ENCODE measurements at regions not wholly inside any gene's neighbourhood (a gene's known extent, or its start where the extent isn't known, plus 50 kb on each side); places are given as distances from the start of the nearest gene placed in this dataset.

DNA sequence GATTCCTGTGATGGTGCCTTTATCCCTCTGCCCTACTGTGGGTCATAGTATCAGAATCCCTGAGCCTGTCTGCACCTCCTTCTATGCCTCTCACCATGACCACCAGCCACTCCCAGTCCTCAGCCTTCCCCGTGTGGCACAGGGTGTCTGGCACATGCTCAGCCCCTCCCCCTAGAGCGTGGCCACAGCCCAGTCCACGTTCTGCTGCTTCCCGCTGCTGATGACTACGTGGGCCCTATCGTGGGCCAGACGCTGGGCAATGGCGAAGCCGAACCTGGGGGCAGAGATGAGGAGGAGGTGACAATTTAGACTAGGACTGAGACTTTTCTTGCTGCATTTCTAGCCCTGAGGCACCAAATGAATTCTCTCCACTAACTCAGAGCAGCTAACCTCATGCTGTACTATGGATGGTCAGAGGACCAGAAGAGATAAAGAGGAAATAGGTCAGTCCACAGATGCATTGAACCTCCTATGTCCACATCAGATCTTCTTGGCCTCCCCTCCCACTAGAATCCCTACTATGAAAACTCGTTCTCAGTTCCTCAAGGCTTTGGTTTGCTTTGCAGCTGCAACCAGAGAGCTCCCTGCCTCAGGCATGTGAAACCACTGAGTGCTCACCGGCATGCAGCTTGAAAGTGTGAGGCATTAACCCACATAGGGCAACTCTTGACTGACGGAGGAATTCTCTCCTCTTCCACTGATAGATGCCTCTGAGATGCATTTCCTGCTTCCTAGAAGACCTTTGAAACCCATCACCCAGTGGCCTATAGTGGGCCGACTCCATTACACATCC is 126.3 kb upstream of the DHRS4 start:
- in situ Hi-C loops (cut with HindIII; ENCODE audit: low sequenced_read_pairs), result no loop called here
- DNase-seq (ENCODE audit: low spot score), result no peak

DNA sequence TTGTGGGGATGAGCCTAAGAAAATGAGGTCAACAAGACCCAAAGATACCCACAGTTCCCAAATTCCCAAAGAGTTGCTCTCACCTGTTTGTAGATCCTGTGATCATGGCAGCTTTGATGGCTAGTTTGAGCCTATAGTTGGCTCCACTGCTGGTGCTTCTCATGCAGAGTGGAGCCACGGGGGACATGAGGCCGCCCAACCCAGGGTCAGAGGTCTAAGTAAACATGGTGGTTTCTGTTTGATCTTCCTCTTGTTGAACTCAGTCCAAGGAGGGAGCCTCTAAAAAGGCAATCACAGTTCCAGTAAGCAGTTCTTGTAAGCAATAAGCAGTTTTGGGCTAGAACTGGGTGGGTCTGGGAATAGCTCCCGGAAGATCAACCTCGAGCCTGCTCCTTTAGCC is 125.6 kb upstream of the DHRS4 start:
- no peak for DNase-seq (ENCODE audit: low spot score)
- in situ Hi-C loops (cut with HindIII; ENCODE audit: low sequenced_read_pairs), result no loop called here

DNA sequence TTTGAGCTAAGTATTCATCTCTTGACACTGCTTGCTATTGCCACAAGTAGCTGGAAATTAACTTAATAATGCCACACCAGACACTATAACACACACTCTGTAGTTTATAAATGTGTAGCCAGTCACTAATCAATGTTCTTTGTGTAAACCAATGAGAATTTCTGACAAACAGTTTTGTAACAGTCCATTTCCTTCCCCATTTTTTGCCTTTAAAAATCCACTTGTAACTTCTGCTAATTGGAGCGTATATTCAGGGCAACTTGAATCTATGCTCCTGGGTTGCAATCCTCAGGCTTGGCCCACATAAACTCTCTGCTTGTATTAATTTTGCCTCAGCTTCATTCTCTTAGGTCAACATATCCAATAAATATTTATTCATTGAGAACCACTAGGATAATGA is 125.0 kb upstream of the DHRS4 start:
- in situ Hi-C loops (cut with HindIII; ENCODE audit: low sequenced_read_pairs), result no loop called here
- DNase-seq (ENCODE audit: low spot score), result no peak

DNA sequence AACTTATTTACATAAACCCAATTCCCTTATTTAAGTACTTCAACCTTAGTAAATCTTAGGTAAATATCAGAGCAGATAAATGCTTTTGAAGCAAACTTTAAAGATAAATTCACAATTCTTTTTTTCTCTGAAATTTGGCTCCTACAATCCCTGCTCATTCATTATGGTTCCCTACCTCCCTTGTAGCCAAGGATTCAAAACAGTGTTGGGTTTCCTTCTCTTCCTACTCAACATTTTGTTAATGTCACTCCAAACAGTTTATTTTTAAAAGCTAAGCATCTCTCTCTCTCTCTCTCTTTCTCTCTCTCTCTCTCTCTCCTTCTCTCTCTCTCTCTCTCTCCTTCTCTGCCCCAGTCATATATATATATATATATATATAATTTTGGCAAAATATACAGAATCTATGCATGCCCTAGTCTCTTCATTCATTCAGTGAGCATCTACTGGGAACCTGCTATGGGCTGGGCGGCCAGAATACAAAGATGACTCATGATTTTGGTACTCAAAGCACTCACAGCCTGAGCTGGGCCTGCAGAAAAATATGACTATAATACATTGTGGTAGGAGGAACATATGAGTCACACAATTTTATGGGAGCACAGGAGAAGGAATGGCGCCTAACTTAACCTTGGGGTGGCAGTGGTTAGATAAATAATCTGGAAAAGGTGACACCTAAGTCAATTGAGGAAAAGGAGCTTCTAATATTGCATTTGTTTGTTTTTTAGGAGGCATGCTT is 123.7 kb upstream of the DHRS4 start:
- no peak for DNase-seq (ENCODE audit: low spot score)

DNA sequence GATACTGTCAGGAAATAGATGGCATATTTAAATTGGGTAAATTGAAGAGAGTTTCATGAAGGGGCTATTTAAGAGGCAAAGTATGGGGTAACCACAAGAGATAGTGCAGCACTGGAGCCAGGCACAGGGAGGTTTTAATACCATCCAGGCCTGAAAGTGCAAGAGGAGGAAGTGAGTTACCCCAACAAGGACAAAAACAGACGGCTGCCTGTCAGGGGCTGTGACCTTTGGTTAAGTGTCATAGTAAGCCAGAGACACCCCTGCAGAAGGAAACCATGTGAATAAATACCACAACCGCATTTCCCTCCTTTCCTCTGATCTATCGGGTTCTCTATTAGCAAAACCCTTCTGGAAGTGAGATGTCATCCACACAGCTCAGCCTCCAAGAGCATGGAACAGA is 122.0 kb upstream of the DHRS4 start:
- no peak for DNase-seq (ENCODE audit: low spot score)
- in situ Hi-C loops (cut with HindIII; ENCODE audit: low sequenced_read_pairs), result no loop called here

More for the DNA sequence above, 123.7 kb upstream of the DHRS4 start:
- in situ Hi-C loops (cut with HindIII; ENCODE audit: low sequenced_read_pairs), result no loop called here

DNA sequence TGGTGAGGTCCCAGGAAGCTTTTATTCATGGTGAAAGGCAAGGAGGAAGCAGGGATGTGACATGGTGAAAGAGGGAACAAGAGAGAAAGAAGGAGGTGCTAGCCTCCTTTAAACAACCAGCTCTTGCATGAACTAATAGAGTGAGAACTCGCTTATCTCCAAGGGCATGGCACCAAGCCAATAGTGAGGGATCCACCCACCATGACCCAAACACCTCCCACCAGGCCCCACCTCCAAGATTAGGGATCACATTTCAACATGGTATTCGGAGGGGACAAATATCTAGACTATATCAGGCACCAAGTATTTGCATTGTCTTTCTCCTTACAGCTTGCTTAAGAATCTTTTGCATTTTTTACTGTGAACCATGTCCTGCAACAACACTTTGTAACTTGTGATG is 91.9 kb upstream of the DHRS4 start:
- no peak for DNase-seq (ENCODE audit: low spot score)
- in situ Hi-C loops (cut with HindIII; ENCODE audit: low sequenced_read_pairs), result no loop called here

DNA sequence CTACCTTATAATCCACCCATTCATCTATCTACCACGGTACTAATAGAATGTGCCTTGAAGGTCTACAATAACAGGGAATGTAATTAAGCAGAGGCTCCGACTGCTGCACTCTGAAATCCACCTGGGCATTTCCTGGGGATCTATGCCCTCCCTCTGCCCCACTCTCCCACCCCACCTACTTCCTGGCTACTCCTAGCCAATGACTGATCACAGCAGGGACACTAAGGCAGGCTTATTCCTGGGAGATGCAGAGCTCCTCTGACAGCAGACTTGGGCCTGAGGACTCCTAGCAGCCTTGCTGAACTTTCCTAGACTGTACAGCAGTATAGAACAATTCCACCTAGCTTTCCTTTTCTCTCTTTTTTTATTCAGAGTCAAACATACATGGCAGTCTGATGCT is 91.1 kb upstream of the DHRS4 start:
- in situ Hi-C loops (cut with HindIII; ENCODE audit: low sequenced_read_pairs), result no loop called here
- no peak for DNase-seq (ENCODE audit: low spot score)

DNA sequence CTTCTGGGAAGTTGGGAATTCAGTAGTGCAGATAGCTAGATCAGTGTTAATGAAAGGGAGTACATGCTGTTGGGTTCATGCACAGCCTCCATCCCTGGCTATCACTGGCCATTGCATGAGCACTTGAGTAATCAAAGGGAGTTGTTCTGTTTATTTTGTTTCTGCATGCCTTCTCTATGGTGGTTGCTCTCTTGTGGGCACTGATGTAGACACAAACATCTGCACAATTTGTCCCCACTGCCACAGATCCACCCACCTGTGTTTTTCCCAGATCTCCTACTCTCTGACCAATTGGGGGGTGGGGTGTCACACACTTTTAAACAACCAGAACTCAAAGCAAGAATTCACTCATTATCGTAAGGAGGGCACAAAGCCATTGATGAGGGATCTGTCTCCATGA is 89.7 kb upstream of the DHRS4 start:
- in situ Hi-C loops (cut with HindIII; ENCODE audit: low sequenced_read_pairs), result no loop called here
- DNase-seq (ENCODE audit: low spot score), result no peak

DNA sequence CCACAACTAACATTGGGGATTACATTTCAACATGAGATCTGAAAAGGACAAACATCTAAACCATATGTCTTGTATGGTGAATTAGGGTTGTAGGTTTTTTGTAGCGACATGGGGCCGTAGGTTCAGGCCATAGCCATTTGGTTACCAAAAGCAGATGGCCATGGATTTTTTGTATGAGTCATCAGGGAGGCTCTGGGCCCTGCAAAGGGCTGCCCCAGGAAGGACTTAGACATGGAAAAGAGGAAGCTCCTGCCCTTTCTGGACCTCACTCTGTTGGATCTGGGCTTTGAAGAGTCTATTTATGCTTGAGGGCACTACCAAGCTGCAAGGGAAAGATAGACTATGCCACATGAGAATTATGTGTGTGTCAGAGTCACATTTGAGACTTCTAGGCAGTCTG is 89.3 kb upstream of the DHRS4 start:
- in situ Hi-C loops (cut with HindIII; ENCODE audit: low sequenced_read_pairs), result no loop called here
- DNase-seq (ENCODE audit: low spot score), result no peak

DNA sequence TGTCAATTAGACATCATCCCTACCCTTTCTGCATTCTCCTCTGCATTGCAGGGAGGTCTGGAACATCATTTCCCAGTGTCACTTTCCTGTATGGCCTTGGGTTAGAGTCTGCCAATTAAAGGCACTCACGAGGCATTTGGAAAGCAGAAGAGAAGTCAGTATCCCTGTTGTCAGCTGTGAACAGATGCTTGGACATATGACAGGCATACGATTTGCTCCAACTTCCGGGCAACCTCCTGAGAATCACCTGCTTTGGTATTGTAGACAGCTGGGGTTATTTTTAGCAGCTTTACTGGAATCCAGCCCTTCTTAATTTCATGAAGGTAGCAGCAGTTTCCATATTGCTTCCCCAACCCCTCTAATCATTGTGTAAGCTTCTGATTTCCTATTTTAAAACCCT is 88.7 kb upstream of the DHRS4 start:
- in situ Hi-C loops (cut with HindIII; ENCODE audit: low sequenced_read_pairs), result no loop called here
- no peak for DNase-seq (ENCODE audit: low spot score)

DNA sequence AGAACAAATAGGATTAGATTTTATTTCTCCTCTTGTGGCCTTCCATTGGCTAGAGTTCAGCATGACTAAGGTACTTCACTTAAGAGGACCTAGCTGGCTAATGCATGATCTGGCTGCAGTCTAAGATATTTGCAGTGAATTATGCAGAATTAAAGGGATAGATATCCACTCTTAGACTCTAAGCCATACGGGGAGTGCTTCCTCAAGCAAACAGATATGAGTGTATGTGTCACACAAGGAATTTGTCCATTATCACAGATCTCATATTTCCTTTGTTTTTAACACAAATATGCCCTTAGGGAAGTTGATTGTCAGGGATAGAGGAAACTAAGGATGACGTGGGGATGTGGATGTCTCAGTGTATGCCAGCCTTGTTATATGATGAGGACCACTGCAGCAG is 88.1 kb upstream of the DHRS4 start:
- in situ Hi-C loops (cut with HindIII; ENCODE audit: low sequenced_read_pairs), result no loop called here
- no peak for DNase-seq (ENCODE audit: low spot score)

DNA sequence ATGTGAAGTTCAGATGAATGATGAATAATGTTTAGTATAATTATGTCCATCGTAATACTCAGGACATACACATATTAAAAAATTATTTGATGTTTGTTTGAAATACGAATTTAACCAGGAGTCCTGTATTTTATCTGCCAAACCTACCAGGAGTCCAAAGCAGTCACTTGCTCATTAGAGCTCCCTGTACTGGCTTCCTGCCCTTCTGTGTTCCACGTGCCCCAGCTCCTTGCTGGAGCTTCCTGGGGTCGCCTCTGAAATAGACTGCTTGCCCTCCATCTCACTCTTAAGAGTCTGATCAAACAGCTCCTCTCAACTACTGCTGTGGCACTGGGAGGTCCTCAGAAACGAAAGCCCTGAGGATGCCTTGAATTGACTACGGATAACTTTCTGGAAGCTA is 87.3 kb upstream of the DHRS4 start:
- in situ Hi-C loops (cut with HindIII; ENCODE audit: low sequenced_read_pairs), result no loop called here
- no peak for DNase-seq (ENCODE audit: low spot score)

DNA sequence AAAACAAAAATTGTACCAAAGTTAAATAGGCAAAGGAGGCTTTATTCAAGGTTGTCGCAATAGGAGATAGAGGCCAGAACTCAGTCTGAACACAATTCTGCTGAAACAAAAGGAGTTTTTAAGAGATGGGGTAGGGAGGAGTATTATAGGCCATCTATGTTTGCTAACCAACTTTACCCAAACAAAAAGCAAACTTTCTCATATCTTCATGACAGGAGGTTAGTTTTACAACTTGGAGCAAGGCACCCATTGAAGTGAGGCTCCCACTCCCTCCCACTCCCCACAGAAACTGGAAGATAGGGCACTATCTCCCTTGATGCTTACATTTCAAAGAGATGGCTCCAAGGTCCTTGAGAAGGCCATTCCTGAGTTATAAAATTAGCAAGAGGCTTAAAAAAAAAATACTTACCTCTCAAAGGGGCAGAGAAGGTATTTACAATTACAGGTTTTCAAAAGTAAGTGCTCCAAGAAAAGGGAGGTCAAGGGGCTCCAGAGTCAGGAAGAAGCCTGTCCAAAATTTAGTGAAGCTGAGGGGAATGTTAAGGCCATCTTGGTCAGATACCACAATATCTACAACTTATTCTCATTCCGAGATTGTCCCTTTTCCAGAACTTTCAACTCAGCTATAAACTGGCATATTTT is 84.4 kb upstream of the DHRS4 start:
- no peak for DNase-seq (ENCODE audit: low spot score)
- in situ Hi-C loops (cut with HindIII; ENCODE audit: low sequenced_read_pairs), result no loop called here

DNA sequence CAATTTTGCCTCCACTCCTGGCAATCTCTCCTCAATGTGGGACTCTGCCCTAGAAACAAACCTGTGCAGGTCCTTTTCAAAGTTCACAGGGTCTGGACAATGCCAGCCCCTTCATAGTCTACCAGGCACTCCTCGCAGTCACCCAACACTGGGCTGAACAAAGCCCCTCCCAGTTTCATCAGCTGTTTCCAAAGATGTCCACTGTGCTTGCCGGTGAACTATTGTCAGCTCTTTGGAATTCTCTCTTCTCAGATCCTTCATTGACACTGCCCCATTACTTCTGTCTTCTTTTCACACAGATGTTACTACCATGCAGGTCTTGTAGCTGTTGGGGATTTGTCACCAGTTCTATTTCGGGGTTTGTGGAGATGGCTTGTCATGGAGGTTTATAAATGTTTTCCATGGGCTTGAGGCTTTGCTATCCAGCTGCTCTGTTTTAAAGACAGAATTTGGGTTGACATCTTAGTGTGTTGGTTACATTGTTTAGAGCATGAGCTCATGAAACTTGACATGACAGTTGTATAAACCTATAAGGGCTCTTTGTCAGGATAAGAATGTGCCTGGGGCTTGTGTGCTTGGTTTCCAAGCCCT is 77.3 kb upstream of the DHRS4 start:
- in situ Hi-C loops (cut with HindIII; ENCODE audit: low sequenced_read_pairs), result no loop called here
- no peak for DNase-seq (ENCODE audit: low spot score)

DNA sequence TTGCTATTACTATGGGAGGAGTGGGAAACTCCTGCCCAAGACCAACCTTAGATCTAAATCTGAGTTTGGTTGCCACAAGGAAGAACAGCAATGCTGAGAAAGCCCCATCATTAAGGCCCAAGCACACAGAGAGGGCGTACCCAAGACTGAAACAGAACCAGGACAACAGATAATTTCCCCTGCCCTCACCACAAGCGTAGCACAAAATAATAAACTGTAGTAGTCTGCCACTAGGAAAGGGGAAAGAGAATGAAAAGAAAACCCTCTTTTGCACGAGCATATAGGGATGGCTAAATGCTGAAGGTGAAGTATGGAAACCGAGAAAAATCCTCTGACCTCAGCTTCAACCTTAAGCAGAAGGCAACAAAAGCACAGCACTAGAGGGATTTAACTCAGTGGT is 76.5 kb upstream of the DHRS4 start:
- DNase-seq (ENCODE audit: low spot score), result no peak
- in situ Hi-C loops (cut with HindIII; ENCODE audit: low sequenced_read_pairs), result no loop called here

DNA sequence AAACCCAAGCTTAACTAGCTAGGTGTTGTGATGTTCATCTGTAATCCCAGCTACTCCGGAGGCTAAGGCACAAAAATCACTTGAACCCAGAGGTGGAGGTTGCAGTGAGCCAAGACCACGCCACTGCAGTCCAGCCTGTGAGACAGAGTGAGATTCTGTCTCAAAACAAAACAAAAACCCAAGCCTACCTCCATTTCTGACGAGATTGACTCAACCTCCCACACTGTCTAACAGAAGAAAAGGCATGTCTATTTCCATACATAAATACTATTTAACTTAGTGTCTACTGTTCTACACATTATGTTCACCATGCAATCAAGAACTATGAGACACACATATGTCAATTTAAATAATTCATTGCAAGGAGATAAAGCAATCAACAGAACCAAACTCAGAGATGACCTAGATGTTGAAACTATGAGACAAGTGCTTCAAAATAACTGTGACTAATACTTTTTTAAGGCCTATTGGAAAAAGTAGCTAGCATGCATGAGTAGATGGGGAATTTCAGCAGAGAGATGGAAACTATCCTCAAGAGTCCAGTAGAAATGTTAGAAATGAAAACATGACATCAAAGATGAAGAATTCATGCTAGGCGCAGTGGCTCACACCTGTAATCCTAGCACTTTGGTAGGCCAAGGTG is 75.9 kb upstream of the DHRS4 start:
- DNase-seq (ENCODE audit: low spot score), result no peak
- in situ Hi-C loops (cut with HindIII; ENCODE audit: low sequenced_read_pairs), result no loop called here

DNA sequence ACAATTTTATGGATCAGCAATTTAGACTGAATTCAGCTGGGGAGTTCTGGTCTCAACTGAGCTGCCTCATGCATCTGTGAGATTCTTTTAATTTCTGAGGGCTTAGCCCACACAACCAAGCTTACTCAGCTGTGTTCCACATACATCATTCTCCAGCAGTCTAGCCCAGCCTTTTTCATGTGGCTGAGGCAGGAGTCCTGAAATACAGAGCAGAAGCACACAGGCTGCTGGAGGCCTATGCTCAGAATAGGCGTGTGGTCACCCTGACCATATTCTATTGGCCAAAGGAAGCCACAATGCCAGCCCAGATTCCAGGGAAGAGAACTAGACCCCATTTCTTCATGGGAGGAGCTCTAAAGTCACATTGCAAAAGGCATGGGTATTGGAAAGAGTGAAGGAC is 72.3 kb upstream of the DHRS4 start:
- in situ Hi-C loops (cut with HindIII; ENCODE audit: low sequenced_read_pairs), result no loop called here
- DNase-seq (ENCODE audit: low spot score), result no peak

DNA sequence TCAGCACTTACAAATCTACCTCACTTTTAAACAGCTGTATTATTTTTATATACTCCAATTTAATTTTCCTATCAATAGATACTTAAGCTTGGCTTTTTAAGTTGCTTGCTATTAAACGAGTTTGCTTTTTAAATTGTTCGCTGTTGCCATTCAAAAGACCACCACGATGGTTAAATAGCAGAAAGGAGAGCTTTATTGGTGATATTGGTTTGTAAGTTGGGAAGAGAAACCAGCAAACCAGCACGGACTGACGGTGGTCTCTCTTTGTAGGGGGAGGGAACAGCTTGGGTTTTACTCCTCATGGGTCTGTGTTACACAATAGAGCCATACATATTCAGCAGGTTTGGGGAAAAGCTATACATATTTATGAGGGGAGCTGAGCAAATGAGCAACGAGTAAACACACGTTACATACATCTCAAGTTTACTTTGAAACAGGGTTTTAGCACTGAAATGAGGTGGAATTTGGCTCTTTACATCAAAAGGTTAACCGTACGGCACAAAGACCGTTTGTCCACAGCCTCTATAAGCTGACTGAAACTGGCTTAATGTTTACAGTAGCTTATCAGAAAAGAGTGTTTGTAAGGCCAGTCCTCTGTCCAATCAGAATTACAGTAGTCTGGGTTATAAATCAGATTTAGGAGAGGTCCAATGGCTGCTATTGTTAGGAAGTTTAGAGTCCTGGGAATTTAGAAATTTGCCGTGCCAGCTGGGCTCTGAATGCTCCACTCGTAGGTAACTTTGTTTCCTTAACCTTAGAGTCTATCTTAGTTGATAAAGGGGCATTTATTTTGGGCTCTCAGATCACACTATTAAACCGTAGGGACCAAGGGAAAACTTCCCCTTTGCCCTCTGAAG is 69.7 kb upstream of the DHRS4 start:
- no peak for DNase-seq (ENCODE audit: low spot score)
- in situ Hi-C loops (cut with HindIII; ENCODE audit: low sequenced_read_pairs), result no loop called here

DNA sequence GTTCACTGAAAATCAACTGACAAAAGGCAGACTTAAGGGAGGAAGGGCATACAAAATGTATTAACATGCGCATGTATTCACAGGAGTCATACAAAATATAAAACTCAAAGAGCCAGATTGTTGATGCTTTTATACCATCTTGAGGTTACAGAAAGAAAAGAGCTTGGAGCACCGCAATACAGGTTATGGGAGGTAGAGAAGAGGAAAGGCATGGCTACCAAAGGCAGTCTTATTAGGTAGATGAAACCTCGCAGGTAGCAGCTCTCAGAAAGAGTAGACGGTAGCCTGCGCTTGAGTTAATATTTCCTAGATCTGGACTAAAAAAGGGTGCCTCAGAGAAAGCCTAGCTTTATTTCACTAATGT is 69.0 kb upstream of the DHRS4 start:
- in situ Hi-C loops (cut with HindIII; ENCODE audit: low sequenced_read_pairs), result no loop called here
- no peak for DNase-seq (ENCODE audit: low spot score)
